OCI-LY1 (cell line): ENCODE measurements at regions not wholly inside any gene's neighbourhood (a gene's known extent, or its start where the extent isn't known, plus 50 kb on each side); places are given as distances from the start of the nearest gene placed in this dataset.

Experiments used
- EZH2 ChIP-seq: fragments of 200-600 bp; sonication (generic), shearing (Covaris generic); IDR thresholded peaks from 2 replicates; pipeline ENCODE4 v1.8.0; 2017; ENCODE audit warnings: borderline replicate concordance, mixed run types, mild to moderate bottlenecking, antibody characterized with exemption, low read length, moderate library complexity, mixed read lengths
- TF ChIP-seq, protein P1 (sequence below): fragments of 200-600 bp; sonication (generic), shearing (Covaris generic); IDR thresholded peaks from 2 replicates; pipeline ENCODE4 v1.5.1; 2017; ENCODE audit warnings: mild to moderate bottlenecking, antibody characterized with exemption, low read length, moderate library complexity, mixed read lengths

GRCh38 chr7:23965296-23965695 is 255.3 kb downstream of the STK31 start:
- TF ChIP-seq, protein P1, sequence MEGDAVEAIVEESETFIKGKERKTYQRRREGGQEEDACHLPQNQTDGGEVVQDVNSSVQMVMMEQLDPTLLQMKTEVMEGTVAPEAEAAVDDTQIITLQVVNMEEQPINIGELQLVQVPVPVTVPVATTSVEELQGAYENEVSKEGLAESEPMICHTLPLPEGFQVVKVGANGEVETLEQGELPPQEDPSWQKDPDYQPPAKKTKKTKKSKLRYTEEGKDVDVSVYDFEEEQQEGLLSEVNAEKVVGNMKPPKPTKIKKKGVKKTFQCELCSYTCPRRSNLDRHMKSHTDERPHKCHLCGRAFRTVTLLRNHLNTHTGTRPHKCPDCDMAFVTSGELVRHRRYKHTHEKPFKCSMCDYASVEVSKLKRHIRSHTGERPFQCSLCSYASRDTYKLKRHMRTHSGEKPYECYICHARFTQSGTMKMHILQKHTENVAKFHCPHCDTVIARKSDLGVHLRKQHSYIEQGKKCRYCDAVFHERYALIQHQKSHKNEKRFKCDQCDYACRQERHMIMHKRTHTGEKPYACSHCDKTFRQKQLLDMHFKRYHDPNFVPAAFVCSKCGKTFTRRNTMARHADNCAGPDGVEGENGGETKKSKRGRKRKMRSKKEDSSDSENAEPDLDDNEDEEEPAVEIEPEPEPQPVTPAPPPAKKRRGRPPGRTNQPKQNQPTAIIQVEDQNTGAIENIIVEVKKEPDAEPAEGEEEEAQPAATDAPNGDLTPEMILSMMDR: no peak
- TF ChIP-seq EZH2: no peak
